Panc1 (cell line): ENCODE measurements at regions not wholly inside any gene's neighbourhood (a gene's known extent, or its start where the extent isn't known, plus 50 kb on each side); places are given as distances from the start of the nearest gene placed in this dataset.

Source experiments
- ATAC-seq: fragments of 200-7000 bp; cut with Tn5 transposase; 2 replicates; pipeline ENCODE4 v1.9.1; 2020; ENCODE audit warnings: mild to moderate bottlenecking, moderate library complexity
- BruUV-seq: library from RNA; stranded (reverse); fragments of 400-500 nt; replicated peaks from 2 replicates; lab custom pipeline; 2021; lab: Mats Ljungman, UMichigan
- CTCF ChIA-PET: fragments of 300-600 bp; sonication (Branson Sonifier 250); formaldehyde crosslinking; loops from one replicate; lab custom pipeline; 2022; ENCODE audit warnings: antibody characterized with exemption; lab: Charles Lee
- POLR2A ChIA-PET: fragments of 300-600 bp; sonication (Branson Sonifier 250); formaldehyde crosslinking; loops from one replicate; lab custom pipeline; 2022; ENCODE audit warnings: antibody characterized with exemption; lab: Charles Lee
- DNase-seq: peaks from one replicate; pipeline ENCODE4 v3.0.0-alpha.2; 2010; ENCODE audit warnings: low read depth, low spot score
- H3K27ac ChIP-seq: 2 replicates; pipeline ENCODE4 v1.5.1; 2011; ENCODE audit warnings: mild to moderate bottlenecking, low read length, inconsistent platforms
- H3K27me3 ChIP-seq: fragments of 200-500 bp; sonication (Bioruptor generic); 2 replicates; pipeline ENCODE4 v1.6.0; 2014; ENCODE audit warnings: low read length, inconsistent platforms; ENCODE audit not compliant: control insufficient read depth, insufficient read depth
- H3K36me3 ChIP-seq: fragments of 200-500 bp; sonication (Bioruptor generic); 2 replicates; pipeline ENCODE4 v1.5.1; 2014; ENCODE audit warnings: inconsistent platforms, mild to moderate bottlenecking, low read length, moderate library complexity; ENCODE audit not compliant: control insufficient read depth, insufficient read depth
- H3K4me1 ChIP-seq: 2 replicates; pipeline ENCODE4 v1.5.1; 2011; ENCODE audit warnings: inconsistent platforms, mild to moderate bottlenecking, low read length, moderate library complexity; ENCODE audit not compliant: control insufficient read depth, insufficient read depth
- H3K4me3 ChIP-seq, 2 experiments: 2 replicates each; pipeline ENCODE4 v1.5.1; 2011 to 2012; ENCODE audit warnings: low read depth in 2 of 2, low read length in 2 of 2, mild to moderate bottlenecking in 2 of 2, inconsistent platforms in 1 of 2, moderate library complexity in 1 of 2
- H3K9me3 ChIP-seq: fragments of 200-500 bp; sonication (Bioruptor generic); 2 replicates; pipeline ENCODE4 v1.5.1; 2014; ENCODE audit warnings: low read depth, mild to moderate bottlenecking, inconsistent platforms, low read length, moderate library complexity; ENCODE audit not compliant: control insufficient read depth, insufficient read depth
- POLR2AphosphoS5 ChIP-seq: IDR thresholded peaks from 2 replicates; pipeline ENCODE4 v1.6.1; 2012; ENCODE audit warnings: mild to moderate bottlenecking, low read depth, low read length, moderate library complexity
- SIN3A ChIP-seq: IDR thresholded peaks from 2 replicates; pipeline ENCODE4 v1.6.1; 2012; ENCODE audit warnings: low read depth, mild to moderate bottlenecking, low read length, moderate library complexity, borderline replicate concordance; ENCODE audit not compliant: insufficient read depth
- TCF7L2 ChIP-seq: IDR thresholded peaks from 2 replicates; pipeline ENCODE4 v1.6.1; 2011; ENCODE audit warnings: mild to moderate bottlenecking, low read depth, low read length, inconsistent platforms
- in situ Hi-C: cut with HindIII; loops from 2 replicates; pipeline ENCODE4 v1.10.0; 2016; ENCODE audit warnings: low sequenced_read_pairs, low pct_unique_long_range_greater_than_20kb
- intact Hi-C: fragments of 100-400 bp; cut with micrococcal nuclease; formaldehyde crosslinking; loops from one replicate; pipeline ENCODE4 v1.10.0; 2022; ENCODE audit not compliant: unreplicated experiment
- TF ChIP-seq, protein P1 (sequence below): fragments of 450-650 bp; IDR thresholded peaks from 2 replicates; pipeline ENCODE4 v1.5.1; 2017; ENCODE audit warnings: mild to moderate bottlenecking
- TF ChIP-seq, protein P2 (sequence below), 2 experiments: IDR thresholded peaks; 2 replicates each; pipeline ENCODE4 v1.6.1; 2011 to 2012; ENCODE audit warnings: low read depth in 2 of 2, control low read depth in 1 of 2, low read length in 1 of 2, mild to moderate bottlenecking in 1 of 2, moderate library complexity in 1 of 2; ENCODE audit not compliant: insufficient read depth in 1 of 2

DNA sequence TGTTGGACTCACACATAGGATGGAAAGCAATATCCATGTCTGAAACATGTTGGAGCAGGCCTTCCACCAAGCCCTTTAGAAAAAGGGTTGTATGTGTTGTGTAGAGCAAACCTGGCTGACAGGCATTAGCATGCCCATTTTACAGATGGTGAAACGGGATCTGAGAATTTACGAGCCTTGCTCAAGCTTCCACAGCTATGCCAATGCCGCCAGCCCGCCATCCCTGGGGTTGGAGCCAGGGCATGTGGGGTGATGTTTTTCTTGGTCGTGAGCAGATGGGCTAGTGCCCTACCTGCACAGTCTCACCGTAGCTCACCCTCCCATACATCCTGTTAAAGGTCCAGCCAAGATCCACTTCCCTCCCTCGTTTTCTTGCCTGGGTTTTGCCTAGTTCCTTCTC, 97.5 kb upstream of the TLE3 start:
- Histone ChIP-seq H3K4me3 (no peak overlapping the region), H3K27ac (peak overlapping the region; percentile 85), H3K4me1 (peaks cover 28% of the 10 kb centered on the region), H3K27me3 (no peaks in the 10 kb centered on the region), H3K36me3 (no peaks in the 10 kb centered on the region), H3K9me3 (no peaks in the 10 kb centered on the region)
- in situ Hi-C loops = no loop called here
- DNase-seq = no peak
- ATAC-seq = no peak
- BruUV-seq = no TSS peak
- TF ChIP-seq POLR2AphosphoS5 (no peak), SIN3A (no peak), TCF7L2 (no peak)
- TF ChIP-seq, protein P1, sequence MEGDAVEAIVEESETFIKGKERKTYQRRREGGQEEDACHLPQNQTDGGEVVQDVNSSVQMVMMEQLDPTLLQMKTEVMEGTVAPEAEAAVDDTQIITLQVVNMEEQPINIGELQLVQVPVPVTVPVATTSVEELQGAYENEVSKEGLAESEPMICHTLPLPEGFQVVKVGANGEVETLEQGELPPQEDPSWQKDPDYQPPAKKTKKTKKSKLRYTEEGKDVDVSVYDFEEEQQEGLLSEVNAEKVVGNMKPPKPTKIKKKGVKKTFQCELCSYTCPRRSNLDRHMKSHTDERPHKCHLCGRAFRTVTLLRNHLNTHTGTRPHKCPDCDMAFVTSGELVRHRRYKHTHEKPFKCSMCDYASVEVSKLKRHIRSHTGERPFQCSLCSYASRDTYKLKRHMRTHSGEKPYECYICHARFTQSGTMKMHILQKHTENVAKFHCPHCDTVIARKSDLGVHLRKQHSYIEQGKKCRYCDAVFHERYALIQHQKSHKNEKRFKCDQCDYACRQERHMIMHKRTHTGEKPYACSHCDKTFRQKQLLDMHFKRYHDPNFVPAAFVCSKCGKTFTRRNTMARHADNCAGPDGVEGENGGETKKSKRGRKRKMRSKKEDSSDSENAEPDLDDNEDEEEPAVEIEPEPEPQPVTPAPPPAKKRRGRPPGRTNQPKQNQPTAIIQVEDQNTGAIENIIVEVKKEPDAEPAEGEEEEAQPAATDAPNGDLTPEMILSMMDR = no peak
- TF ChIP-seq, protein P2, sequence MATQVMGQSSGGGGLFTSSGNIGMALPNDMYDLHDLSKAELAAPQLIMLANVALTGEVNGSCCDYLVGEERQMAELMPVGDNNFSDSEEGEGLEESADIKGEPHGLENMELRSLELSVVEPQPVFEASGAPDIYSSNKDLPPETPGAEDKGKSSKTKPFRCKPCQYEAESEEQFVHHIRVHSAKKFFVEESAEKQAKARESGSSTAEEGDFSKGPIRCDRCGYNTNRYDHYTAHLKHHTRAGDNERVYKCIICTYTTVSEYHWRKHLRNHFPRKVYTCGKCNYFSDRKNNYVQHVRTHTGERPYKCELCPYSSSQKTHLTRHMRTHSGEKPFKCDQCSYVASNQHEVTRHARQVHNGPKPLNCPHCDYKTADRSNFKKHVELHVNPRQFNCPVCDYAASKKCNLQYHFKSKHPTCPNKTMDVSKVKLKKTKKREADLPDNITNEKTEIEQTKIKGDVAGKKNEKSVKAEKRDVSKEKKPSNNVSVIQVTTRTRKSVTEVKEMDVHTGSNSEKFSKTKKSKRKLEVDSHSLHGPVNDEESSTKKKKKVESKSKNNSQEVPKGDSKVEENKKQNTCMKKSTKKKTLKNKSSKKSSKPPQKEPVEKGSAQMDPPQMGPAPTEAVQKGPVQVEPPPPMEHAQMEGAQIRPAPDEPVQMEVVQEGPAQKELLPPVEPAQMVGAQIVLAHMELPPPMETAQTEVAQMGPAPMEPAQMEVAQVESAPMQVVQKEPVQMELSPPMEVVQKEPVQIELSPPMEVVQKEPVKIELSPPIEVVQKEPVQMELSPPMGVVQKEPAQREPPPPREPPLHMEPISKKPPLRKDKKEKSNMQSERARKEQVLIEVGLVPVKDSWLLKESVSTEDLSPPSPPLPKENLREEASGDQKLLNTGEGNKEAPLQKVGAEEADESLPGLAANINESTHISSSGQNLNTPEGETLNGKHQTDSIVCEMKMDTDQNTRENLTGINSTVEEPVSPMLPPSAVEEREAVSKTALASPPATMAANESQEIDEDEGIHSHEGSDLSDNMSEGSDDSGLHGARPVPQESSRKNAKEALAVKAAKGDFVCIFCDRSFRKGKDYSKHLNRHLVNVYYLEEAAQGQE (IDR thresholded peaks at IDR 0.05; ENCODE audit: insufficient read depth in 1 of 2, low read depth in 2 of 2, low read length in 1 of 2) = no peak
- CTCF ChIA-PET = no interaction called here
- POLR2A ChIA-PET = no interaction called here
- intact Hi-C loops = no loop called here

DNA sequence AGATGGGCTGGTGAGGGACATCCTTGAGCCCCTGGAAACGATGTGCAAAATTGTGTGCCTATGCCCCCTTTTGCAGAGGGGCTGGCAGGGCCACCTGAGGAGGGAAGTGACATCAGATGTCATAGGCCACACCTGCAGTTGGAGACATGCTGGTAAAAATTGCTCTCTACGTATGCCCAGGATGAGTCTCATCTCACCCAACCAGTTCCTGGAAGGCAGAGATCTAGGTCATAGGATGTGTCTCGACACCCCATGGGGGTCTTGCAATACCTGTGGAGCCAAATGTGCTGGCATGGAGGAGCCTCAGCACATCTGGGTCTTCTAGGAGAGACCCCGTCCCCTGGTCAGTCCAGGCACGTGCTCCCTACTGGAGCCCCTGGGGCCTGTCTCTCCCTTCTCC, 96.5 kb upstream of the TLE3 start:
- POLR2A ChIA-PET = no interaction called here

More for the DNA sequence above, 96.5 kb upstream of the TLE3 start:
- in situ Hi-C loops (no loop called here), intact Hi-C loops (no loop called here)
- H3K9me3 ChIP-seq = no peaks in the 10 kb centered on the region
- no peaks in the 10 kb centered on the region for H3K27me3 ChIP-seq
- peak overlapping the region; percentile 15; the same call in 1 of the 2 replicates for H3K27ac ChIP-seq
- DNase-seq = no peak
- no peak overlapping the region for H3K4me3 ChIP-seq
- ATAC-seq = no peak
- H3K4me1 ChIP-seq = peaks cover 28% of the 10 kb centered on the region
- TF ChIP-seq, protein P1 = no peak
- no peak for TF ChIP-seq TCF7L2
- TF ChIP-seq SIN3A = no peak
- TF ChIP-seq POLR2AphosphoS5 = no peak
- BruUV-seq = no TSS peak
- H3K36me3 ChIP-seq = no peaks in the 10 kb centered on the region
- CTCF ChIA-PET = no interaction called here
